ENCODE measurements at regions not wholly inside any gene's neighbourhood (a gene's known extent, or its start where the extent isn't known, plus 50 kb on each side); places are given as distances from the start of the nearest gene placed in this dataset.
"Not testable (repeated sequence)": the region's sequence is repeated elsewhere in the genome, so short reads cannot be mapped to it uniquely, and the experiment has no call there.

GRCh38 chr3:185306286-185306685 is 52.4 kb upstream of the EHHADH start:
- DNase-seq (ENCODE audit: low read depth in 3 of 3), result not testable (repeated sequence)

- DNase-seq (ENCODE audit: low read depth in 3 of 3), result no peak
These were observed 53.0 kb upstream of the EHHADH start for GRCh38 chr3:185306847-185307246.

- peak; percentile 12 to 18 (median 13) for DNase-seq (ENCODE audit: low read depth in 3 of 3)
These were observed 54.4 kb upstream of the EHHADH start for GRCh38 chr3:185308126-185308754.

GRCh38 chr3:185309302-185309701 is 53.6 kb upstream of the MAP3K13 start:
- DNase-seq (ENCODE audit: low read depth in 3 of 3), result no peak

GRCh38 chr3:185309795-185310194 is 53.1 kb upstream of the MAP3K13 start:
- no peak for DNase-seq (ENCODE audit: low read depth in 3 of 3)

- no peak for DNase-seq (ENCODE audit: low read depth in 3 of 3)
These were observed 50.9 kb upstream of the MAP3K13 start for GRCh38 chr3:185311991-185312390.

Measured in stimulated activated CD4-positive, alpha-beta T cell treated with anti-CD3 and anti-CD28 coated beads, TNF-alpha, amount 100 ng/mL, for 24 hours (primary cell).